ENCODE measurements at regions not wholly inside any gene's neighbourhood (a gene's known extent, or its start where the extent isn't known, plus 50 kb on each side); places are given as distances from the start of the nearest gene placed in this dataset.

DNA sequence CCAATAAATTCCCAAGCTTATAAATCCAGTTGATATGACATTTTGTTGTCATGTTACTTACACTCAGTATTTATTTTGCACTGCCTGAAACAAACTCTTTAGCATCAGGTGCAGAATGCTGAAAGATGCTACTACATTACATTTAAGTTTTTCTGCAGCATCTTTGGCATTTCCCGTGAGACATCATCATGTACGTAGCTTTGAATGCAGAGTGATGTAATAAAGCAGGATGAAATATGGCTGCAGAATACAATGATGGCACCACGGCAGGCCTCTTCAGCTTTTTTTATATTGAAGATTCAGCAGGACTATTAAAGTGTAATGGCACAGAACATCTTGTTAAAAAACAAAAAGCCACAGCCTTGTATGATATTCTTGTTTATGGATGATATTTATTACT is 531.8 kb downstream of the NXPH1 start:
- Histone ChIP-seq H2AFZ (ENCODE audit: low read depth, low read length, poor library complexity, severe bottlenecking) (no peak overlapping the region), H3K36me3 (ENCODE audit: control insufficient read depth in 1 of 2, insufficient read depth in 2 of 2, low read length in 2 of 2) (no peaks in the 10 kb centered on the region), H3K4me3 (replicated peaks in 1 of 2; ENCODE audit: low read depth in 1 of 2, low read length in 2 of 2) (no peak overlapping the region), H3K4me1 (ENCODE audit: control insufficient read depth in 1 of 2, insufficient read depth in 2 of 2, low read length in 2 of 2) (no peaks in the 10 kb centered on the region), H3K27me3 (ENCODE audit: insufficient read depth, low read length) (no peaks in the 10 kb centered on the region), H3K9ac (ENCODE audit: low read length) (no peak overlapping the region), H3K9me2 (ENCODE audit: insufficient read depth) (no peaks in the 10 kb centered on the region), H3K4me2 (ENCODE audit: low read length) (no peak overlapping the region), H3K79me2 (ENCODE audit: insufficient read depth, low read length) (no peaks in the 10 kb centered on the region), H3K9me3 (ENCODE audit: control insufficient read depth in 1 of 2, insufficient read depth in 1 of 2, low read depth in 1 of 2, low read length in 2 of 2) (no peaks in the 10 kb centered on the region; a peak in 2 of 4 replicates), H4K20me1 (ENCODE audit: insufficient read depth) (no peaks in the 10 kb centered on the region), H3K27ac (ENCODE audit: low read depth, low read length) (no peak overlapping the region)
- RAD21 ChIA-PET (ENCODE audit: low non-redundant PET in 1 of 2, low total read pairs in 2 of 2, uncharacterized antibody in 2 of 2, unreplicated experiment in 2 of 2) = no interaction called here
- CTCF ChIA-PET = no interaction called here
- BruUV-seq (replicated peaks) = no TSS peak
- intact Hi-C loops (cut with micrococcal nuclease) = no loop called here
- POLR2A ChIA-PET = no interaction called here
- TF ChIP-seq EGR1 (IDR thresholded peaks at IDR 0.05; ENCODE audit: low read depth) (no peak), ELF1 (IDR thresholded peaks at IDR 0.05; ENCODE audit: borderline replicate concordance, low read depth) (no peak), POLR2A (IDR thresholded peaks at IDR 0.05; ENCODE audit: borderline replicate concordance, extremely low read depth, insufficient read depth, insufficient read length) (no peak), CEBPB (IDR thresholded peaks at IDR 0.05; ENCODE audit: low read depth) (no peak), FOSL1 (IDR thresholded peaks at IDR 0.05; ENCODE audit: low read depth) (no peak), ZFX (IDR thresholded peaks at IDR 0.05) (no peak), JUND (IDR thresholded peaks at IDR 0.05) (no peak), SIN3A (IDR thresholded peaks at IDR 0.05; ENCODE audit: low read depth) (no peak)
- TF ChIP-seq, protein P1, sequence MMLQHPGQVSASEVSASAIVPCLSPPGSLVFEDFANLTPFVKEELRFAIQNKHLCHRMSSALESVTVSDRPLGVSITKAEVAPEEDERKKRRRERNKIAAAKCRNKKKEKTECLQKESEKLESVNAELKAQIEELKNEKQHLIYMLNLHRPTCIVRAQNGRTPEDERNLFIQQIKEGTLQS (IDR thresholded peaks at IDR 0.05) = no peak
- no peak for DNase-seq (ENCODE audit: low read depth, low spot score)
- ATAC-seq = no peak

DNA sequence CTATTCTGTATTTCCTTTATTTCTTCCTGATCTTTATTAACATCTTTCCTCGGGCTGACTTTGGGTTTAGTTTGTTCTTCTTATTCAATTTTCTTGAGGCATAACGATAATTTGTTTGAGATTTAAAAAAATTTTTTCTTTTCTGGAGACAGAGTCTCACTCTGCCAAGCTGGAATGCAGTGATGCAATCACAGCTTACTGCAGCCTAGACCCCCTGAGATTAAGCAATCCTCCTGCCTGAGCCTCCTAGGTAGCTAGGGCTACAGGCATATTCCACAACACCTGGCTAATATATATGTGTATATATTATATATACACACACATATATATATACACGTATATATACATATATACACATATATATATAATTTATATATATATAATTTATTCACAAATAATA is 540.2 kb downstream of the NXPH1 start:
- ChIA-PET CTCF (no interaction called here), RAD21 (ENCODE audit: low non-redundant PET in 1 of 2, low total read pairs in 2 of 2, uncharacterized antibody in 2 of 2, unreplicated experiment in 2 of 2) (no interaction called here), POLR2A (no interaction called here)
- intact Hi-C loops (cut with micrococcal nuclease) = no loop called here
- H3K9ac ChIP-seq (ENCODE audit: low read length) = no peak overlapping the region
- H3K9me3 ChIP-seq (ENCODE audit: control insufficient read depth in 1 of 2, insufficient read depth in 1 of 2, low read depth in 1 of 2, low read length in 2 of 2) = peaks cover 0 to 3% of the 10 kb centered on the region in 2 experiments; a peak in 2 of 4 replicates
- H3K4me1 ChIP-seq (ENCODE audit: control insufficient read depth in 1 of 2, insufficient read depth in 2 of 2, low read length in 2 of 2) = no peaks in the 10 kb centered on the region
- no TSS peak for BruUV-seq (replicated peaks)
- no peaks in the 10 kb centered on the region for H4K20me1 ChIP-seq (ENCODE audit: insufficient read depth)
- no peaks in the 10 kb centered on the region for H3K79me2 ChIP-seq (ENCODE audit: insufficient read depth, low read length)
- H3K4me3 ChIP-seq (replicated peaks in 1 of 2; ENCODE audit: low read depth in 1 of 2, low read length in 2 of 2) = no peak overlapping the region
- H3K4me2 ChIP-seq (ENCODE audit: low read length) = no peak overlapping the region
- H3K27me3 ChIP-seq (ENCODE audit: insufficient read depth, low read length) = no peaks in the 10 kb centered on the region
- DNase-seq (ENCODE audit: low read depth, low spot score) = no peak
- TF ChIP-seq EZH2 (IDR thresholded peaks at IDR 0.05) (no peak), SRF (IDR thresholded peaks at IDR 0.05; ENCODE audit: low read depth) (no peak), POLR2AphosphoS5 (IDR thresholded peaks at IDR 0.05; ENCODE audit: low read depth, low read length) (no peak), EZH2phosphoT487 (IDR thresholded peaks at IDR 0.05; ENCODE audit: borderline replicate concordance) (no peak), RAD21 (IDR thresholded peaks at IDR 0.05; ENCODE audit: low read depth) (no peak), YY1 (IDR thresholded peaks at IDR 0.05; ENCODE audit: extremely low read depth, insufficient replicate concordance, low read depth, low read length) (no peak), CEBPB (IDR thresholded peaks at IDR 0.05; ENCODE audit: low read depth) (no peak), ZNF274 (IDR thresholded peaks at IDR 0.05; ENCODE audit: low read depth, low read length) (no peak), ZFX (IDR thresholded peaks at IDR 0.05) (no peak), FOSL1 (IDR thresholded peaks at IDR 0.05; ENCODE audit: low read depth) (no peak), SIN3A (IDR thresholded peaks at IDR 0.05; ENCODE audit: low read depth) (no peak)
- TF ChIP-seq, protein P2, sequence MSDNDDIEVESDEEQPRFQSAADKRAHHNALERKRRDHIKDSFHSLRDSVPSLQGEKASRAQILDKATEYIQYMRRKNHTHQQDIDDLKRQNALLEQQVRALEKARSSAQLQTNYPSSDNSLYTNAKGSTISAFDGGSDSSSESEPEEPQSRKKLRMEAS (IDR thresholded peaks at IDR 0.05) = no peak
- TF ChIP-seq, protein P3, sequence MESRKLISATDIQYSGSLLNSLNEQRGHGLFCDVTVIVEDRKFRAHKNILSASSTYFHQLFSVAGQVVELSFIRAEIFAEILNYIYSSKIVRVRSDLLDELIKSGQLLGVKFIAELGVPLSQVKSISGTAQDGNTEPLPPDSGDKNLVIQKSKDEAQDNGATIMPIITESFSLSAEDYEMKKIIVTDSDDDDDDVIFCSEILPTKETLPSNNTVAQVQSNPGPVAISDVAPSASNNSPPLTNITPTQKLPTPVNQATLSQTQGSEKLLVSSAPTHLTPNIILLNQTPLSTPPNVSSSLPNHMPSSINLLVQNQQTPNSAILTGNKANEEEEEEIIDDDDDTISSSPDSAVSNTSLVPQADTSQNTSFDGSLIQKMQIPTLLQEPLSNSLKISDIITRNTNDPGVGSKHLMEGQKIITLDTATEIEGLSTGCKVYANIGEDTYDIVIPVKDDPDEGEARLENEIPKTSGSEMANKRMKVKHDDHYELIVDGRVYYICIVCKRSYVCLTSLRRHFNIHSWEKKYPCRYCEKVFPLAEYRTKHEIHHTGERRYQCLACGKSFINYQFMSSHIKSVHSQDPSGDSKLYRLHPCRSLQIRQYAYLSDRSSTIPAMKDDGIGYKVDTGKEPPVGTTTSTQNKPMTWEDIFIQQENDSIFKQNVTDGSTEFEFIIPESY (IDR thresholded peaks at IDR 0.05; ENCODE audit: extremely low read depth, insufficient replicate concordance, low read length) = no peak
- ATAC-seq = no peak
- H3K27ac ChIP-seq (ENCODE audit: low read depth, low read length) = no peak overlapping the region
- no peak overlapping the region for H2AFZ ChIP-seq (ENCODE audit: low read depth, low read length, poor library complexity, severe bottlenecking)
- no peaks in the 10 kb centered on the region for H3K9me2 ChIP-seq (ENCODE audit: insufficient read depth)
- H3K36me3 ChIP-seq (ENCODE audit: control insufficient read depth in 1 of 2, insufficient read depth in 2 of 2, low read length in 2 of 2) = no peaks in the 10 kb centered on the region
